ENCODE measurements at regions not wholly inside any gene's neighbourhood (a gene's known extent, or its start where the extent isn't known, plus 50 kb on each side); places are given as distances from the start of the nearest gene placed in this dataset.
"Not testable (repeated sequence)": the region's sequence is repeated elsewhere in the genome, so short reads cannot be mapped to it uniquely, and the experiment has no call there.

- no peak for DNase-seq (ENCODE audit: low read depth)
These were observed 198.3 kb downstream of the CHIC2 start for GRCh38 chr4:53866055-53866454.

- no peak for DNase-seq (ENCODE audit: low read depth)
These were observed 199.4 kb downstream of the CHIC2 start for GRCh38 chr4:53865054-53865453.

GRCh38 chr4:53863736-53864365, 200.6 kb downstream of the CHIC2 start:
- no peak for DNase-seq (ENCODE audit: low read depth)

GRCh38 chr4:53863158-53863557, 201.2 kb downstream of the CHIC2 start:
- no peak for DNase-seq (ENCODE audit: low read depth)

- no peak for DNase-seq (ENCODE audit: low read depth)
These were observed 202.4 kb downstream of the CHIC2 start for GRCh38 chr4:53861856-53862610.

- no peak for DNase-seq (ENCODE audit: low read depth)
These were observed 205.1 kb downstream of the CHIC2 start for GRCh38 chr4:53859305-53859704.

GRCh38 chr4:53858744-53859143, 205.7 kb downstream of the CHIC2 start:
- DNase-seq (ENCODE audit: low read depth), result no peak

- no peak for DNase-seq (ENCODE audit: low read depth)
These were observed 208.7 kb downstream of the CHIC2 start for GRCh38 chr4:53855581-53856250.

- DNase-seq (ENCODE audit: low read depth), result no peak
These were observed 209.3 kb downstream of the CHIC2 start for GRCh38 chr4:53854991-53855568.

GRCh38 chr4:53852343-53852742, 212.1 kb downstream of the CHIC2 start:
- no peak for DNase-seq (ENCODE audit: low read depth)

- no peak for DNase-seq (ENCODE audit: low read depth)
These were observed 216.4 kb downstream of the CHIC2 start for GRCh38 chr4:53847965-53848364.

GRCh38 chr4:53844551-53844950, 219.9 kb downstream of the CHIC2 start:
- no peak for DNase-seq (ENCODE audit: low read depth)

GRCh38 chr4:53844133-53844532, 220.3 kb downstream of the CHIC2 start:
- DNase-seq (ENCODE audit: low read depth), result no peak

- no peak for DNase-seq (ENCODE audit: low read depth)
These were observed 222.7 kb downstream of the CHIC2 start for GRCh38 chr4:53841711-53842110.

GRCh38 chr4:53840643-53841042, 223.8 kb downstream of the CHIC2 start:
- DNase-seq (ENCODE audit: low read depth), result no peak

- not testable (repeated sequence) for DNase-seq (ENCODE audit: low read depth)
These were observed 231.0 kb downstream of the CHIC2 start for GRCh38 chr4:53833302-53834003.

GRCh38 chr4:53832549-53832948, 231.9 kb downstream of the CHIC2 start:
- DNase-seq (ENCODE audit: low read depth), result no peak

GRCh38 chr4:53830511-53830910, 233.9 kb downstream of the CHIC2 start:
- no peak for DNase-seq (ENCODE audit: low read depth)

GRCh38 chr4:53821179-53821851, 230.0 kb upstream of the LNX1 start:
- DNase-seq (ENCODE audit: low read depth), result no peak

- no peak for DNase-seq (ENCODE audit: low read depth)
These were observed 226.8 kb upstream of the LNX1 start for GRCh38 chr4:53818104-53818503.

GRCh38 chr4:53816561-53816960, 225.3 kb upstream of the LNX1 start:
- DNase-seq (ENCODE audit: low read depth), result no peak

- DNase-seq (ENCODE audit: low read depth), result no peak
These were observed 224.0 kb upstream of the LNX1 start for GRCh38 chr4:53815281-53815680.

All from T follicular helper cell (primary cell).